Endothelial cell of umbilical vein (primary cell): ENCODE measurements at regions not wholly inside any gene's neighbourhood (a gene's known extent, or its start where the extent isn't known, plus 50 kb on each side); places are given as distances from the start of the nearest gene placed in this dataset.

Experiments used
- CTCF ChIP-seq, 2 donors: IDR thresholded peaks; 1 replicate in 1 of 2; 2 replicates in 1 of 2; pipeline ENCODE4 v1.5.1; 2011; ENCODE audit warnings: low read length in 2 of 2, mild to moderate bottlenecking in 2 of 2, moderate library complexity in 2 of 2, control low read depth in 1 of 2, inconsistent platforms in 1 of 2, low read depth in 1 of 2; ENCODE audit not compliant: insufficient read depth in 1 of 2; ENCODE audit errors: extremely low read depth in 1 of 2
- EZH2 ChIP-seq: IDR thresholded peaks from 2 replicates; pipeline ENCODE4 v1.6.1; 2012; ENCODE audit warnings: borderline replicate concordance, low read depth, mild to moderate bottlenecking, moderate library complexity, low read length, inconsistent platforms; ENCODE audit not compliant: severe bottlenecking
- JUN ChIP-seq: IDR thresholded peaks from 2 replicates; pipeline ENCODE4 v1.6.1; 2011; ENCODE audit warnings: borderline replicate concordance, low read depth; ENCODE audit not compliant: insufficient read length, insufficient read depth
- MAX ChIP-seq: IDR thresholded peaks from 2 replicates; pipeline ENCODE4 v1.6.1; 2011; ENCODE audit not compliant: insufficient read depth, insufficient read length
- POLR2A ChIP-seq: IDR thresholded peaks from 2 replicates; pipeline ENCODE4 v1.6.1; 2012; ENCODE audit warnings: low read depth, mild to moderate bottlenecking, control low read depth, low read length
- POLR2AphosphoS5 ChIP-seq: IDR thresholded peaks from 2 replicates; pipeline ENCODE4 v1.6.1; 2012; ENCODE audit warnings: low read depth, mild to moderate bottlenecking, control low read depth, low read length, moderate library complexity; ENCODE audit not compliant: insufficient read depth

DNA sequence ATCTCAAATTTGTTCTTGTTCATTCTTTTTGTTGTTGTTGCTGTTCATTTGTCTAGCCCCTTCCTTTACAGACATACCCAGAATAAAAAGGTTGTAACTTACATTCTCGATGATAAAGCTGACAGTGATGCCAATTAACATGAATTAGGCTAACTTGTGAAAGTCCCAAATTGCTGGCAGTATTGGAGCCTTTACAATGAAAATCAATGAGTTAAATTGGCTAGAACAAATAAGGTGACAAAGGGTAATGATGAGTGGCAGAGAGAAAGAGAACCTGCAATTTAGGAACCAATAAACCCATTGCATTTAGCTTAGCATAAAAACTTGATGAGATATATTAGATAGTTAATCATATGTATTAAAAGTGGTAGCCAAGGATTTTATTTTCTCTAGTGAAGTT lies 521.0 kb downstream of the ADCYAP1 start:
- no peak for TF ChIP-seq POLR2AphosphoS5
- TF ChIP-seq CTCF (IDR thresholded peaks at IDR 0.05; ENCODE audit: extremely low read depth in 1 of 2, insufficient read depth in 1 of 2, low read depth in 1 of 2, low read length in 2 of 2): no peak
- no peak for TF ChIP-seq MAX
- TF ChIP-seq POLR2A: no peak
- no peak for TF ChIP-seq EZH2
- TF ChIP-seq JUN: no peak
